ENCODE measurements at regions not wholly inside any gene's neighbourhood (a gene's known extent, or its start where the extent isn't known, plus 50 kb on each side); places are given as distances from the start of the nearest gene placed in this dataset.
"Not testable (repeated sequence)": the region's sequence is repeated elsewhere in the genome, so short reads cannot be mapped to it uniquely, and the experiment has no call there.

DNA sequence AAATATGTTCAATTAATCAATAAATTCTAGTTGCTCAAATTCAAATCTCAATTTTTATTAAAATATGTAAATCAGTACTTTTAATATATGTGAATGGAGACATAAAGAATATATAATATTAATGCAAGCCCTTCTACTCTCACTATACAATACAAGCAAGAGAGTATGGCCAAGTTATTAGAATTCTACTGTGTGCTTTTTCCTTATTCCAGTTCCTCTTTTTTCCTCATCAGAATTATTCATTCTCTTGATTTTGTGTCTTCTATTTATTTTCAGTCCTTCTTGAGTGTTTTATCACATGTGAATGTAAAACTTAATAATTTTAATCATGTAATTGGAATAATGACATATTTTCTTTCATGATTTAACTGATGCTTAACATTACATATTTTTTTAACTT is 276.8 kb downstream of the PCDH20 start:
- no peak for DNase-seq (ENCODE audit: low read depth in 2 of 2)

DNA sequence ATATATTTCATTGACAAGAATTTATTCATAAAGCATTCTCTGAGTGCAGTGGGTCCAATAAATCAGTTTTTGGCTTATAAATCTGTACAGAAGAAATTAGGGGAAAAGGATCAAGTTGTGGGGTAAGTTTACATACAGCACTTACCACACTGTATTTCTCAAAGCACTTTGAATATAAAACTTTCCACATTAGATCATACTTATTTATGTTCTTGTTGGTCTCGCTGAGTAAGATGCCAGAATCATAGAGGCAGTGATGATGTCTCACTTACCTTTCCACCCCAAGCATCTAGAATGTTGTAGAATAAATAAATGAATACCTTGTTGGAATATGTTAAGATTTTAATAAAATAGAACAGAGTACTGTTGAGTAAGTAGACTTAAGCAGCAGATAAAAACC is 279.1 kb downstream of the PCDH20 start:
- no peak for DNase-seq (ENCODE audit: low read depth in 2 of 2)

DNA sequence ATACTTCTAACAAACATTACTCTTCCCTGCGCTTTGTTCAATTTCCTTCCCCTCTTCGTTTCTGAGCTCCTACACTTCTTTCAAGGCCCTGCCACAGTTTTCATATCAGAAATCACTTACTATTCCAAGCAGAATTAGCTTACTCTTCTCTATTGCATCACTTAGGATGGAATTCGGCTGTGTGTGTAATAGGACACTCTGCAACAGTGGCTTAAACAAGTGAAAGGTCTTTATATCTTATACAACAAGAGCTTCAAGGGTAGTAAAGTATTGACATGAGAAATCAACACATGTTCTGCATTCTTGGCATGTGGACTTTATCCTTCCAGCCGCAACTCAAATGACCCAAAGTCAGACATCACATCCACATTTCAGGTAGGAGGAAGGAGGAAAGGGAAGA is 279.6 kb downstream of the PCDH20 start:
- no peak for DNase-seq (ENCODE audit: low read depth in 2 of 2)

DNA sequence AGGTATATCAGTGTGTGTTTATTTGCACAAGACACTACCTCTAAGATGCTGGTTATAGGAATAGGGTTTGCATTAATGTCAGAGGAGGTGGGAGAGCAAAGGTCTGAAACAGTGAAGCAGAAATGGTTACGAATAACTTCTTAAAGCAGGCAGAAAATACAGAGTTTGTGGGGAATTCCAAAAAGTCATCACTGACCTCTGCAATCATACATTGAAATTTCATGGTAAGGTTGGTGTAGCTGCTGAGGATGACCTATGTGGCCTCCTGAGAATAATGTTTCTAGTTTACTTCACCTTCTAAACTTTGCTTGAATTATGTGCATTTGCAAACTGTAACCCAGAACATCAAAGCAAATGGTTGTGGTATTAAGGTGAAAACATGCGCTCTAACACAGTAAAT is 280.1 kb downstream of the PCDH20 start:
- DNase-seq (ENCODE audit: low read depth in 2 of 2) = no peak

DNA sequence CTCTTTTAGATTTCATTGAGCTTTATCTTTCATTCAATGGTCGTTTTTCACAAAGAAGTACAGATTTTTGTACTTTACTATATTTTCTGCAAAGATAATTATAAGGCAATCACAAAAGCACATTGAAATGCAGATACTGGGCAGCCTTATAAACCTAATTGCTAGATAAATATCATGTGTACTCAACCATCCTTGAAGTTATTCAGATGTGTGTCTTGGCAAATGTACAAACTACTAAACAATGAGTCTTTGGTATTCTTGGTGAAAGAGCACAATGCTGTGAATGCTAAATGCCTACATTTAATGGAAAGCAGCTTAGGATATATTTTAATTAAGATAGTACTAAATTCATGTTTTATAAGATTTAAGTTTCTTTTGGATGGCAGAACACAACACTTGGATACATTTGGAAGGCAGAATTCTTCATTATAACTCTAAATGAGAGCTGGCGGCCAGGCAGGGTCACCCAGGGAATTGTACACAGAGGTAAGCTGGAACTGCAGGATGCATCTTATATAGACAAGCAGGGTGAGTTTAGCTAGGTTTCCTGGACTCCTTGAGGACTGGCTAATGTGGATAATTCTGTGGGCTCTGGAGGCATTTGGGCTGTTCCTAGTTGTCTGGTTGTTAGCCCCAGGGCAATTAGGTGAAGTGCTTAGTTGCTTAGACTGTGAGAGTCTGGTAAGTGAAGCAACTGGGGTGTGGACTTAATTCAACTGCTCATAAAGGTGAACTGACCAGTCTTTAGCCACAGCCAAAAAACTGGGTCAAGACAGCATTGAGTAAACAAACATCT is 286.6 kb downstream of the PCDH20 start:
- no peak for DNase-seq (ENCODE audit: low read depth in 2 of 2)

DNA sequence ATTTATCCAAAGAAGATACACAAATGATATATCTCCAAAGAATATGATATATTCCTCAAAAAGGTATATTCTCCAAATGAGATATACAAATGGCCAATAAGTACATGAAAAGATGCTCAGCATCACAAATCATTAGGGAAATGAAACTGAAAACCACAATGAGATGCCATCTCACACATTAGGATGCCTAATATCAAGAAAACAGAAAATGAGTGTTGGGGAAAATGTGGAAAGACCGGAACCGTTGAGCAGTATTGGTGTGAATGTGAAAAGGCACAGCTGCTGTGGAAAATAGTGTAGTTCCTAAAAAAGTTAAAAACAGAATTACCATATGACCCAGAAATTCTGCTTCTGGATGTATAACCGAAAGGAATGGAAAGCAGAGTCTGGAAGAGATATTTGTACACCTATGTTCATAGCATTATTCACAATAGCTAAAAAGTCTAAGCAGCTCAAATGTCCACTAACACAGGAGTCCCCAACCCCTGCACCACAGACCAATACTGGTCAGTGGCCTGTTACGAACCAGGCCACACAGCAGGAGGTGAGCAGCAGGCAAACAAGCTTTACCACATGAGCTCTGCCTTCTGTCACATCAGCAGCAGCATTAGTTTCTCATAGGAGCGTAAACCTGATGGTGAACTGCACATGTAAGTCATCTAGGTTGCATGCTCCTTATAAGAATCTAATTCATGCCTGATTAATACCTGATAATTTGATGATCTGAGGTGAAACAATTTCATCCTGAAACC is 291.9 kb downstream of the PCDH20 start:
- no peak for DNase-seq (ENCODE audit: low read depth in 2 of 2)

DNA sequence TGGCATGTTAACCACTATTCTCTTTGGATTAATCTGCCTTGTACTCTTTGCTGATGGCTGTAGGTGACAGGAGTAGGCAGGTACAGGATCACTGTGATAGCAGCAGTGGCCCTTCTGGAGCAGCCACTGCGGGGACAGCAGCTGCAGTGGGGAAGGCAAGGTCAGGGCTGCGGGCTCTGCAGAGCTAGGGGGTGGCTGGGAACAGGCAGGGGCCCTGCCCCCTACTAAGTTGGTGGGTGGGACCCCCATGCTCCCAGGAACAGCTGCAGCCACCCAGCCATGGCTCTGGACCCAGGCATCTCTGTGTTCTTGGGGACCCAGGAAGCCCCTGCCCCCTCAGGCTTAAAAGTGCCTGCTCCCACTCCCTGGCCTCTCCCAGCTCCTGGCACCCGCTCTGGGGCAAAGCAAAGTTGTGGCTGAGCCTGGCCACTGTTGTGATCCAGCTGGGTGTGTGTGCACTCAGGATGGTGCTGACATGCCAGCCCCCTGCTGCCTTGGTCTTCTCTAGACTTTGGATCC is 302.4 kb downstream of the PCDH20 start:
- no peak for DNase-seq (ENCODE audit: low read depth in 2 of 2)

DNA sequence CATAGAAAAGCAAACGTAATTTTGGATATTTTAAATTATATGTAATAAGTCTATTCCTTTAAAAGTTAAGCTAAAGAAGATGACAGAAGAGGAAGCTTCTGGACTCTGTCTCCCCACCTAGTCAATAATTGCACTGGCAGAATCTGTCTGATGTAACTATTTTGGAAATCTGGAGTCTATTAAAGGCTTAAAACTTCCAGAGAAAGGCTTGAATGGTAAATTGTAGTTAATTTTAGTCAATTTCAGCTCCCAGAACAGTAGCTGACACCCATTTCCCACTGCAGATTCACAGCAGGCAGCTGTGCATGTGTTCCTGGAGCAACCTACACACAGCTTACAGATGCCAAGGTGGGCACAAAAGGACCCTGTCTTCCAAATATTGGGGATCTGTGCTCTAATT is 304.1 kb downstream of the PCDH20 start:
- no peak for DNase-seq (ENCODE audit: low read depth in 2 of 2)

DNA sequence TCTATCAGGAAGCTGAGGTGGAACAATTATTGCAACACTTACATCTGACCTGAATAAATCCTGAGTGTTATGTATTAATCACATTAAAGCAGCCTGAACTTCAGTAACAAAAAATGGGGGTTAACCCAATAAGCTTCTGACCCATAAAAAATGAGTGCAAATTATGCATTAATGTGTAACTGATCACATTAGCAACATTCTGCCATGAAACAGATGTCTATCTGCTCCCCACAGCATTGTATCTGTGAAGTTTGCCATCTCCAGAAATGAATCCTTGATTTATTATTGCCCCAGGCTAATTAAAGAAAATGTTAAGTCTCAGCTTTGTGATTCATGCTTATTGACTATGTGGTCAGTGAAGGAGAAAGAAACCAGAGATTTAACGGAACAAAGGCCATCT is 304.9 kb downstream of the PCDH20 start:
- DNase-seq (ENCODE audit: low read depth in 2 of 2) = no peak

DNA sequence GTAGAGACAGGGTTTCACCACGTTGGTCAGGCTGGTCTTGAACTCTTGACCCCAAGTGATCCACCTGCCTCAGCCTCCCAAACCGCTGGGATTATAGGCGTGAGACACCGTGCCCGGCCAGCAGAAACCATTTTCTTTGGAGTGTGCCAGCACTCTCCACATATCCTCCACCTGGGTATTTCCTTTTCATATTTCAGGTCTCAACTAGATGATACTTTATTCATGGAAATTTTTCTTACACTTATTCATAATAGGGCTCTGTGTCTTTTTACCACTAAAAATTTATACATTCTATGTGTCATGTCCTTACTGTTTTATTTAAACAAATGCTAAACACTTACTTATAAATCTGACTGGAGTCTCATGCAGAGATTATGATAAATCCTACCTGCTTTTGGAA is 305.9 kb downstream of the PCDH20 start:
- no peak for DNase-seq (ENCODE audit: low read depth in 2 of 2)

DNA sequence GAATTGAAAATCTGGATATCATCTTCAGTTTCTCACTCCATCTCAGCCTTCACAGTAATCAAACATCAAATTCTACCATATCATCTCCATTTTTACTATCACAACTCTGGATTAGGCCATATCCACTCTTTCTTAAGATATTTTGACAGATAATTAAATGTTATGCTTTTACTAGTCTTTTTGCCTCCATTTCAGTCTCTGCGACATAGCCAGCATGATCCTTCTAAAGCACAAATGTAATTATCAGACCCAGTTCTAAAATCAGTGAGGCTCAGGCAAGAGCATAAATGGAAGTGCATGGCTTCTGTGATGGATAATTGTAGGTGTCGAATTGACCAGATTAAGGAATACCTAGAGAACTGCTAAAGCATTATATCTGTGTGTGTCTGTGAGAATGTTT is 307.7 kb downstream of the PCDH20 start:
- no peak for DNase-seq (ENCODE audit: low read depth in 2 of 2)

DNA sequence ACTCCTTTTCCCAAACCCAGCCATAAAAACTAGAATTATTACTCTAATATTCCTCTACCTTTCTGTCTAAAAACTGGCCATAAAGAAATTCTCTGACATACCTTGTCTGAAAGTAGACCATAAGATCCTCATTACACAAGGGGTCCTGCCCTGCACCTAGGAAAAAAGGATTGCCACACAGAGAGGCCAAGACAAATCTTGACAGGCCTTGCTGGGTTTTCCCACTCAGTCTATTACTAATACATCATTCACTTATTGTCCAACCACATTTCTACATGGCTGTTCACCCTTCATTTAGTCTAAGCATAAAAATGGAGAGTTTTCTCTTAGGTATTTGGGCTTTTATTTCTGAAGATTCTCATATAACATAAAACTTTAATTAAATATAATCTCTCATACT is 319.8 kb downstream of the PCDH20 start:
- DNase-seq (ENCODE audit: low read depth in 2 of 2) = no peak

DNA sequence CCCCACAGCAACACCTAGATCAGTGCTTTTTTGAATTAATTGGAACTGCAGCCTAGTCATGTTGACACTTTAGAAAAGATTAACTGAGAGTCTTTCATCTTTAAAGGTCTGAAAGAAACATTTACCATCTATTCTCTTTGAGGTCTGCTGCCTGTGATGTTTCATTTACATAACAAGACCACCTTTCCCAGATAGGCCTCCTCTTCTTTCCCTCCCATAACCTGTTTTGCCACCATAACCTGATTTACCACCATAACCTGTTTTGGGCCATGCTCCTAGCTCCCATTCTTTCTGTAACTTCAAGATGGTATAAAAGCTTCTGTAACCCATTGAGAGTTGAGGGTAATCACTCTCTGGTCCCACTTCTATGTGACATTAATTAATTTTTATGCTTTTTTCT is 320.8 kb downstream of the PCDH20 start:
- no peak for DNase-seq (ENCODE audit: low read depth in 2 of 2)

DNA sequence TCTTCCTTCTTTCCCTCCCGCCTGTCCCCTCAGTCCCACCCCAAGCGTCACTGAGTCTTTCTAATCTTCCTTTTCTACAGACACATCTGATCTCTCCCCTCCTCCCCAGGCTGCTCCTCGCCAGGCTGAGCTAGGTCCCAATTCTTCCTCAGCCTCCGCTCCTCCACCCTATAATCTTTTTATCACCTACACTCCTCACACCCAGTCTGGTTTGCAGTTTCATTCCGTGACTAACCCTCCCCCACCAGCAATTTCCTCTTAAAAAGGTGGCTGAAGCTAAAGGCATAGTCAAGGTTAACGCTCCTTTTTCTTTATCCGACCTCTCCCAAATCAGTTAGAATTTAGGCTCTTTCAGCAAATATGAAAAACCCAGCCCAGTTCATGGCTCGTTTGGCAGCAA is 325.8 kb downstream of the PCDH20 start:
- not testable (repeated sequence) for DNase-seq (ENCODE audit: low read depth in 2 of 2)

DNA sequence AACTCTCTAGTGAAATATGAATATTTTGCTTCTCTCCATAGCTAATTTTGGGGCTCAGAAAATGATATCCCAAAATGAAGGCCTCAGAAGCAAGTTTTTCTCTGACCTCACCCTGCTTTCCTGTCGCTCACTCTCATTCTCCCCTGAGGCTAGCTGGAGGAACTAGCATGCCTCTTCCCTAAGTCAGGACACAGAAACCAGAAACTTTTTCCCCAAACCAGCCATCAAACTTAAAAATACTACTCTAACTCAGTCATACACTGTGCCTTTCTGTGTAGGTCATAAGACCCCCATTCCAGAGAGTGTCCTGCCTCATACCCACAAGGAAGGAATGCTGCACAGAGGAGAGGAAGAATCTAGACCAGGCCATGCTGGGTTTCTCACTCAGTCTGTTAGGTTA is 329.6 kb downstream of the PCDH20 start:
- DNase-seq (ENCODE audit: low read depth in 2 of 2) = no peak

DNA sequence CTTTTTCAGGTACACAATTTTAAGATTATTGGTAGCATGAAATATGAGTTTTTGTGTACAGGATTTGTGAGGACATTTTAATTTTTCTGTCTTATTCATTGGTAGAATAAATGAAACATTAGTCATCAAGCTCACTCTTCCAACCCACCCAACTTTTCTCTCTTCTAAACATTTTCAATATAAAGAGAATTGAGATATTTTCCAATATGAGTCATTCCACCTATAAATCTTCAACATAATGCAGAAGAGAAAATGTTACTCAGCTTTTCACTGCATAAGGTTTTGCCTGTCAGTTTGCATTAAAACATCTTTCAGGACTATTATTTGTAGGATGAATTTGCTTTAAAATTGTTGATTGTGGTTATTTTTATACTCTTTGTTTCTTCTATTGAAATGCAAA is 330.7 kb downstream of the PCDH20 start:
- DNase-seq (ENCODE audit: low read depth in 2 of 2) = peak; percentile 24 to 26

DNA sequence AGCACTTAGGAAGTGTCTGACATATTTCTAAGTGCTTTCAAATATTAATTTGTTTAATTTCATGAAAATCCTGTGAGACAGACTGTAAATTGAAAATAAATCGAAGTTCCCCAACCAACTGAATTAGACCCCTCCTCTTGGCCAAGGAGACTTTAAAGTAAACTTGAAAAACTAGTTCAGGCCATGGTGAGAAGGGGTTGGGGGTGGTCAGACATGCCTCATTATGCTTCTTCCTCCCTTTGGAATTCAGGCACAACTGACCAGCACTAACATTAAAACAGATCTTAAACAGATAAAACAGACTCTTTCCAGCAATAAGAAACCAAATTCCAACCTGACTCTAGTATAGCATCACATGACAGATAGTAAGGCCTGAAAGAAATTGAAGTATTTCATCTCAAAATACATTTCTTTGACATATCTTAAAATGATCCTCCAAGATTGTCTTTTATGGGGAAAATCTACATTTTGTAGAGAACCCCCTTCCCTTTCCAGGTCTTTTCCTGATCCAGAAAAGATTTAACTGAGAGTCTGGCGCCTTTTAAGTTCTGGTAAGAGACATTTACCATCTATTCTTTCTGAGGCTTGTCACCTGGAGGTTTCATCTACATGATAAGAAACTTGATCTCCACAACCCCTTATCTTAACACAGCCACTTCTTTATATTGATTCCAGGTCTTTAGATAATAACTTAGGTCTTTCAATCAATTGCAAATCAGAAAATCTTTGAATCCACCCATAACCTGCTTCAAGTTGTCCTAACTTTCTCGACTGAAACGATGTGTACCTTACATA is 336.5 kb downstream of the PCDH20 start:
- no peak for DNase-seq (ENCODE audit: low read depth in 2 of 2)

DNA sequence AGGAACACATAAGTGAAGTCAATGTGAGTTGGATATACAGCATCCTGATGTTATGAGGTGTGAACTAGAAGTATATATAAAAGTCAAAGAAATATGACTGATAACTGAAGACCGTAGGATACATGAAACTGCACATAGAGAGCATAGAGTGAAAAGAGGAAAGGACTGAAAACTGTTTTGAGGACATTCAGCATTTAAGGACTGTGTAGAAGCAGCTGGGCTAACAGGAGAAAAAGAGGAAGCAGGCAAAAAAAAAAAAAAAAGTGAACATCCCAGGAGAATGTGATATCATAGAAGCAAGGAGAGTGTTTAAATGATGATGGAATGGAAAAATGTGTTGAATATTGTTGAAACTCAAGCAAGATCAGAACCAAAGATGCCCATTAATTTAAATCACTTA is 363.5 kb downstream of the PCDH20 start:
- no peak for DNase-seq (ENCODE audit: low read depth in 2 of 2)

DNA sequence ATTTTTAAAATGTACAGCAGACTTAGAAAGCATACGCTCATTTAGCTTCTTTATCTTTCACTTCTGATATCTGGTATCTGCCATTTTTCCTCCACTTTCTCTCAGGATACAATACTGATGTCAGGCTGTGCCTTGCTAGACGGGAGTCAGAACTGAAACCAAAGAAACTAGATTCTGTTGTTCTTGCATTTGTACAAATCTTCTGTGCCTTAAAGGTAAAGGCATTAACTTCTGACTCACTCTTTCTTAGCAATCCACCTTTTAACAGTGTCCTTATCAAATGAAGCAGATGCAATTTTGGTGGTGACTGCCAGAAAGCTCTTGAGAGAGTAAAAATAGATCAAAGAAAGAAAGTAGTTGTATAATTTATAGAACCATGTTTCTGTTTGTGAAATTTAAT is 370.4 kb downstream of the PCDH20 start:
- DNase-seq (ENCODE audit: low read depth in 2 of 2) = no peak

DNA sequence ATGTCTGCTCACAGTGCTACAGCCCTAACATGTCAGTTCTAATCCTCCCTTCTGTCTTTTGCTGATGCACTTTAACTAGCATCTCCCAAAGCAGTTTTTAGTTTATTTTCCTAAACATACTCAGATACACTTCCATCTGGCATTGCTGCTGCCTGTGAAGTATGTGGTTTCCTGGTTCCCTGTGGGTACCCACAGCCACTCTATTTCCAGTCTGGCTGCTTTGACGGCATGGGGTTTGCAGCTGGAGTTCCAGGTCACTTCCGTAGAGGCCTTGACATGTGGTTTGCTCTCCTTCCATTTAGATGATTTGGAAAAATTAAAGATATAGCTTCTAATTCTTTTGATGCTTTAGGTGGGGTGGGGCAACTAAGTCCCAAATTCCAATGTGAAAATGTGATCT is 375.5 kb downstream of the PCDH20 start:
- DNase-seq (ENCODE audit: low read depth in 2 of 2) = no peak

DNA sequence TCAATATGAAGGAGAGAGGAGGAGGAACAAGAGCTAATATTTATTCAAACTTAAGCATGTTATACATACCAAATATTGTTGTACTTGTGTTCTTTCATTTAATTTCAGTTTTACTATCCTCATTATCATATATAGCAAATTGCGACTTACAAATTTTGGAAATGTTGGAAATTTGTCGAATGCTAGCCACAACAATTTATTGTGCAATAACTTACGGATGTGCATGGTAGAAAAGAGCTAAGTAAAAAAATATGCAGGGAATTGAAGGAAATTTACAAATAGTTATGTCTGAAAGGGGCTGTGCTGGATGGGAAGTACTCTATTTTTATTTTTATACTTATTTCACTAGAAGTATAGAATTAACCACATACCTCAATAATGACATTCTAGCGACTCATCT is 376.3 kb downstream of the PCDH20 start:
- no peak for DNase-seq (ENCODE audit: low read depth in 2 of 2)

DNA sequence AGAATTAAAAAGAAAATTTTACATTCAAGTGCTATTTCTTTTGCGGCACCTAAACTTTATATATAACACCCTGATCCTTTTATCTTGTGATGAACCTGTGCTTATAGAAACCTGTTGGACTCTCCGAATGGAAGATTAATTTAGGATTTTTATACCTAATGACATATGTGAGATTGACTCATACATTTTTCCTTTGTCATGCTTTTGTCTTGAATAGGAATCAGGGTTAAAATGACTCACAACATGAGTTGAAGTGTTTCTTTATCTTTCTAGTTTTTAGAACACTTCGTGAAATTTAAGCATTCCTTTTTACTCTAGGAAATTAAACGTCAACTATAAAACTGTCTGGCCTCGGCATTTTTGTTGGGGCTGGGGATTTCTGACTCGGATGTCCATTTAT is 378.9 kb downstream of the PCDH20 start:
- DNase-seq (ENCODE audit: low read depth in 2 of 2) = no peak
